GM23338 (cell line): ENCODE measurements at regions not wholly inside any gene's neighbourhood (a gene's known extent, or its start where the extent isn't known, plus 50 kb on each side); places are given as distances from the start of the nearest gene placed in this dataset.

Source experiments
- ATAC-seq: fragments of 200-7000 bp; cut with Tn5 transposase; 3 replicates; pipeline ENCODE4 v1.9.1; 2020
- DNase-seq: peaks from one replicate; pipeline ENCODE4 v3.0.0-alpha.2; 2015; ENCODE audit warnings: low spot score
- H2AFZ ChIP-seq: fragments of 200-600 bp; sonication (generic); 2 replicates; pipeline ENCODE4 v1.8.0; 2016; ENCODE audit warnings: antibody characterized with exemption, mild to moderate bottlenecking, moderate library complexity
- H3F3A ChIP-seq: fragments of 200-600 bp; sonication (generic); replicated peaks from 2 replicates; pipeline ENCODE4 v1.8.0; 2017; ENCODE audit warnings: antibody characterized with exemption, mixed run types, low read depth
- H3K27ac ChIP-seq: fragments of 200-600 bp; sonication (generic); 2 replicates; pipeline ENCODE4 v1.6.1; 2016; ENCODE audit warnings: low read depth
- H3K27me3 ChIP-seq: fragments of 200-600 bp; sonication (generic); 2 replicates; pipeline ENCODE4 v1.8.0; 2016; ENCODE audit warnings: mild to moderate bottlenecking, mixed run types, moderate library complexity; ENCODE audit not compliant: insufficient read depth
- H3K36me3 ChIP-seq: fragments of 200-600 bp; sonication (generic); 2 replicates; pipeline ENCODE4 v1.8.0; 2016; ENCODE audit warnings: mild to moderate bottlenecking; ENCODE audit not compliant: insufficient read depth
- H3K4me1 ChIP-seq: fragments of 200-600 bp; sonication (generic); 2 replicates; pipeline ENCODE4 v1.8.0; 2016; ENCODE audit warnings: mild to moderate bottlenecking, moderate library complexity; ENCODE audit not compliant: insufficient read depth
- H3K4me2 ChIP-seq: fragments of 200-600 bp; sonication (generic); 2 replicates; pipeline ENCODE4 v1.7.1; 2017; ENCODE audit warnings: mixed run types
- H3K4me3 ChIP-seq: fragments of 200-600 bp; sonication (generic); 2 replicates; pipeline ENCODE4 v1.6.1; 2016; ENCODE audit warnings: mixed run types
- H3K79me2 ChIP-seq: fragments of 200-600 bp; sonication (generic); replicated peaks from 2 replicates; pipeline ENCODE4 v1.8.0; 2017; ENCODE audit warnings: mild to moderate bottlenecking; ENCODE audit not compliant: insufficient read depth
- H3K9me2 ChIP-seq: fragments of 200-600 bp; sonication (generic); 2 replicates; pipeline ENCODE4 v1.8.0; 2017; ENCODE audit not compliant: insufficient read depth
- H4K20me1 ChIP-seq: fragments of 200-600 bp; sonication (generic); replicated peaks from 2 replicates; pipeline ENCODE4 v1.8.0; 2017; ENCODE audit warnings: mild to moderate bottlenecking; ENCODE audit not compliant: insufficient read depth
- H3K27ac Mint-ChIP-seq: 2 replicates; pipeline ENCODE4 v1.8.0; 2020; ENCODE audit warnings: inconsistent platforms, mild to moderate bottlenecking, moderate library complexity, mixed read lengths
- H3K27me3 Mint-ChIP-seq: 3 replicates; pipeline ENCODE4 v1.8.0; 2022; ENCODE audit warnings: low read depth, mild to moderate bottlenecking, moderate library complexity, mixed read lengths, inconsistent platforms; ENCODE audit not compliant: insufficient read depth, poor library complexity
- H3K36me3 Mint-ChIP-seq: 3 replicates; pipeline ENCODE4 v1.8.0; 2021; ENCODE audit warnings: low read depth, mild to moderate bottlenecking, inconsistent platforms, moderate library complexity, mixed read lengths
- H3K4me1 Mint-ChIP-seq: 3 replicates; pipeline ENCODE4 v1.8.0; 2020; ENCODE audit warnings: mild to moderate bottlenecking, inconsistent platforms, mixed read lengths
- H3K4me3 Mint-ChIP-seq: 3 replicates; pipeline ENCODE4 v1.8.0; 2021; ENCODE audit warnings: moderate library complexity, mild to moderate bottlenecking, inconsistent platforms, mixed read lengths
- H3K9me3 Mint-ChIP-seq: 3 replicates; pipeline ENCODE4 v1.8.0; 2020; ENCODE audit warnings: moderate library complexity, mild to moderate bottlenecking, inconsistent platforms, mixed read lengths
- EZH2 ChIP-seq: fragments of 200-600 bp; sonication (generic); IDR thresholded peaks from one replicate; pipeline ENCODE4 v1.8.0; 2017; ENCODE audit warnings: antibody characterized with exemption, mild to moderate bottlenecking, low read depth; ENCODE audit not compliant: unreplicated experiment
- EZH2phosphoT487 ChIP-seq: fragments of 200-600 bp; sonication (generic); IDR thresholded peaks from one replicate; pipeline ENCODE4 v1.8.1; 2018; ENCODE audit warnings: antibody characterized with exemption; ENCODE audit not compliant: unreplicated experiment
- JUNB ChIP-seq: IDR thresholded peaks from one replicate; pipeline ENCODE4 v1.6.1; 2016; ENCODE audit warnings: antibody characterized with exemption; ENCODE audit not compliant: unreplicated experiment
- NANOG ChIP-seq: IDR thresholded peaks from 2 replicates; pipeline ENCODE4 v1.6.1; 2016; ENCODE audit warnings: antibody characterized with exemption, borderline replicate concordance
- POLR2AphosphoS5 ChIP-seq: IDR thresholded peaks from 2 replicates; pipeline ENCODE4 v1.6.1; 2016; ENCODE audit warnings: antibody characterized with exemption, low read depth
- ZNF331 ChIP-seq: fragments of 250-450 bp; sonication (Bioruptor Pico); IDR thresholded peaks from 2 replicates; pipeline ENCODE4 v1.5.0; 2020; ENCODE audit warnings: low read depth, mild to moderate bottlenecking, moderate library complexity
- TF ChIP-seq, protein P1 (sequence below), 2 experiments: fragments of 200-600 bp in 1 of 2; sonication (generic) in 1 of 2; conservative IDR thresholded peaks; 2 replicates each; pipeline versions ENCODE4 v1.5.1 to v1.6.1; 2016 to 2017; ENCODE audit warnings: antibody characterized with exemption in 2 of 2, low read depth in 2 of 2, mild to moderate bottlenecking in 2 of 2, moderate library complexity in 1 of 2
- TF ChIP-seq, protein P2 (sequence below): fragments of 250-450 bp; sonication (Bioruptor Pico); IDR thresholded peaks from 2 replicates; pipeline ENCODE4 v1.5.0; 2020; ENCODE audit warnings: mild to moderate bottlenecking, moderate library complexity
- TF ChIP-seq, protein P3 (sequence below): IDR thresholded peaks from one replicate; pipeline ENCODE4 v1.6.1; 2018; ENCODE audit warnings: antibody characterized with exemption; ENCODE audit not compliant: unreplicated experiment

GRCh38 chr3:162111861-162112260 lies 615.3 kb downstream of the OTOL1 start:
- Histone ChIP-seq H4K20me1 (no peaks in the 10 kb centered on the region), H3K36me3 (no peaks in the 10 kb centered on the region), H3F3A (no peaks in the 10 kb centered on the region), H3K4me2 (no peak overlapping the region), H3K4me3 (no peak overlapping the region), H3K9me2 (no peaks in the 10 kb centered on the region), H3K27me3 (no peaks in the 10 kb centered on the region), H3K4me1 (peaks cover 9% of the 10 kb centered on the region), H3K27ac (no peak overlapping the region), H2AFZ (no peak overlapping the region), H3K79me2 (no peaks in the 10 kb centered on the region)
- no peak for ATAC-seq
- DNase-seq = no peak
- Mint-ChIP-seq H3K9me3 (no peaks in the 10 kb centered on the region), H3K27ac (no peak overlapping the region), H3K27me3 (no peaks in the 10 kb centered on the region), H3K4me1 (peaks cover 4% of the 10 kb centered on the region; the same call in 2 of the 3 replicates), H3K4me3 (no peak overlapping the region), H3K36me3 (no peaks in the 10 kb centered on the region)
- TF ChIP-seq POLR2AphosphoS5 (no peak), EZH2phosphoT487 (no peak), NANOG (no peak), EZH2 (no peak), JUNB (no peak), ZNF331 (CRISPR knock-in tag) (no peak)
- TF ChIP-seq, protein P1, sequence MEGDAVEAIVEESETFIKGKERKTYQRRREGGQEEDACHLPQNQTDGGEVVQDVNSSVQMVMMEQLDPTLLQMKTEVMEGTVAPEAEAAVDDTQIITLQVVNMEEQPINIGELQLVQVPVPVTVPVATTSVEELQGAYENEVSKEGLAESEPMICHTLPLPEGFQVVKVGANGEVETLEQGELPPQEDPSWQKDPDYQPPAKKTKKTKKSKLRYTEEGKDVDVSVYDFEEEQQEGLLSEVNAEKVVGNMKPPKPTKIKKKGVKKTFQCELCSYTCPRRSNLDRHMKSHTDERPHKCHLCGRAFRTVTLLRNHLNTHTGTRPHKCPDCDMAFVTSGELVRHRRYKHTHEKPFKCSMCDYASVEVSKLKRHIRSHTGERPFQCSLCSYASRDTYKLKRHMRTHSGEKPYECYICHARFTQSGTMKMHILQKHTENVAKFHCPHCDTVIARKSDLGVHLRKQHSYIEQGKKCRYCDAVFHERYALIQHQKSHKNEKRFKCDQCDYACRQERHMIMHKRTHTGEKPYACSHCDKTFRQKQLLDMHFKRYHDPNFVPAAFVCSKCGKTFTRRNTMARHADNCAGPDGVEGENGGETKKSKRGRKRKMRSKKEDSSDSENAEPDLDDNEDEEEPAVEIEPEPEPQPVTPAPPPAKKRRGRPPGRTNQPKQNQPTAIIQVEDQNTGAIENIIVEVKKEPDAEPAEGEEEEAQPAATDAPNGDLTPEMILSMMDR (conservative IDR thresholded peaks at IDR 0.05; ENCODE audit: low read depth in 2 of 2) = no peak
- TF ChIP-seq, protein P2, sequence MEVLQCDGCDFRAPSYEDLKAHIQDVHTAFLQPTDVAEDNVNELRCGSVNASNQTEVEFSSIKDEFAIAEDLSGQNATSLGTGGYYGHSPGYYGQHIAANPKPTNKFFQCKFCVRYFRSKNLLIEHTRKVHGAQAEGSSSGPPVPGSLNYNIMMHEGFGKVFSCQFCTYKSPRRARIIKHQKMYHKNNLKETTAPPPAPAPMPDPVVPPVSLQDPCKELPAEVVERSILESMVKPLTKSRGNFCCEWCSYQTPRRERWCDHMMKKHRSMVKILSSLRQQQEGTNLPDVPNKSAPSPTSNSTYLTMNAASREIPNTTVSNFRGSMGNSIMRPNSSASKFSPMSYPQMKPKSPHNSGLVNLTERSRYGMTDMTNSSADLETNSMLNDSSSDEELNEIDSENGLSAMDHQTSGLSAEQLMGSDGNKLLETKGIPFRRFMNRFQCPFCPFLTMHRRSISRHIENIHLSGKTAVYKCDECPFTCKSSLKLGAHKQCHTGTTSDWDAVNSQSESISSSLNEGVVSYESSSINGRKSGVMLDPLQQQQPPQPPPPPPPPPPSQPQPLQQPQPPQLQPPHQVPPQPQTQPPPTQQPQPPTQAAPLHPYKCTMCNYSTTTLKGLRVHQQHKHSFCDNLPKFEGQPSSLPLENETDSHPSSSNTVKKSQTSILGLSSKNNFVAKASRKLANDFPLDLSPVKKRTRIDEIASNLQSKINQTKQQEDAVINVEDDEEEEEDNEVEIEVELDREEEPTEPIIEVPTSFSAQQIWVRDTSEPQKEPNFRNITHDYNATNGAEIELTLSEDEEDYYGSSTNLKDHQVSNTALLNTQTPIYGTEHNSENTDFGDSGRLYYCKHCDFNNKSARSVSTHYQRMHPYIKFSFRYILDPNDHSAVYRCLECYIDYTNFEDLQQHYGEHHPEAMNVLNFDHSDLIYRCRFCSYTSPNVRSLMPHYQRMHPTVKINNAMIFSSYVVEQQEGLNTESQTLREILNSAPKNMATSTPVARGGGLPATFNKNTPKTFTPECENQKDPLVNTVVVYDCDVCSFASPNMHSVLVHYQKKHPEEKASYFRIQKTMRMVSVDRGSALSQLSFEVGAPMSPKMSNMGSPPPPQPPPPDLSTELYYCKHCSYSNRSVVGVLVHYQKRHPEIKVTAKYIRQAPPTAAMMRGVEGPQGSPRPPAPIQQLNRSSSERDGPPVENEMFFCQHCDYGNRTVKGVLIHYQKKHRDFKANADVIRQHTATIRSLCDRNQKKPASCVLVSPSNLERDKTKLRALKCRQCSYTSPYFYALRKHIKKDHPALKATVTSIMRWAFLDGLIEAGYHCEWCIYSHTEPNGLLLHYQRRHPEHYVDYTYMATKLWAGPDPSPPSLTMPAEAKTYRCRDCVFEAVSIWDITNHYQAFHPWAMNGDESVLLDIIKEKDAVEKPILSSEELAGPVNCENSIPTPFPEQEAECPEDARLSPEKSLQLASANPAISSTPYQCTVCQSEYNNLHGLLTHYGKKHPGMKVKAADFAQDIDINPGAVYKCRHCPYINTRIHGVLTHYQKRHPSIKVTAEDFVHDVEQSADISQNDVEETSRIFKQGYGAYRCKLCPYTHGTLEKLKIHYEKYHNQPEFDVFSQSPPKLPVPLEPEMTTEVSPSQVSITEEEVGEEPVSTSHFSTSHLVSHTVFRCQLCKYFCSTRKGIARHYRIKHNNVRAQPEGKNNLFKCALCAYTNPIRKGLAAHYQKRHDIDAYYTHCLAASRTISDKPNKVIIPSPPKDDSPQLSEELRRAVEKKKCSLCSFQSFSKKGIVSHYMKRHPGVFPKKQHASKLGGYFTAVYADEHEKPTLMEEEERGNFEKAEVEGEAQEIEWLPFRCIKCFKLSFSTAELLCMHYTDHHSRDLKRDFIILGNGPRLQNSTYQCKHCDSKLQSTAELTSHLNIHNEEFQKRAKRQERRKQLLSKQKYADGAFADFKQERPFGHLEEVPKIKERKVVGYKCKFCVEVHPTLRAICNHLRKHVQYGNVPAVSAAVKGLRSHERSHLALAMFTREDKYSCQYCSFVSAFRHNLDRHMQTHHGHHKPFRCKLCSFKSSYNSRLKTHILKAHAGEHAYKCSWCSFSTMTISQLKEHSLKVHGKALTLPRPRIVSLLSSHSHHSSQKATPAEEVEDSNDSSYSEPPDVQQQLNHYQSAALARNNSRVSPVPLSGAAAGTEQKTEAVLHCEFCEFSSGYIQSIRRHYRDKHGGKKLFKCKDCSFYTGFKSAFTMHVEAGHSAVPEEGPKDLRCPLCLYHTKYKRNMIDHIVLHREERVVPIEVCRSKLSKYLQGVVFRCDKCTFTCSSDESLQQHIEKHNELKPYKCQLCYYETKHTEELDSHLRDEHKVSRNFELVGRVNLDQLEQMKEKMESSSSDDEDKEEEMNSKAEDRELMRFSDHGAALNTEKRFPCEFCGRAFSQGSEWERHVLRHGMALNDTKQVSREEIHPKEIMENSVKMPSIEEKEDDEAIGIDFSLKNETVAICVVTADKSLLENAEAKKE = no peak
- TF ChIP-seq, protein P3, sequence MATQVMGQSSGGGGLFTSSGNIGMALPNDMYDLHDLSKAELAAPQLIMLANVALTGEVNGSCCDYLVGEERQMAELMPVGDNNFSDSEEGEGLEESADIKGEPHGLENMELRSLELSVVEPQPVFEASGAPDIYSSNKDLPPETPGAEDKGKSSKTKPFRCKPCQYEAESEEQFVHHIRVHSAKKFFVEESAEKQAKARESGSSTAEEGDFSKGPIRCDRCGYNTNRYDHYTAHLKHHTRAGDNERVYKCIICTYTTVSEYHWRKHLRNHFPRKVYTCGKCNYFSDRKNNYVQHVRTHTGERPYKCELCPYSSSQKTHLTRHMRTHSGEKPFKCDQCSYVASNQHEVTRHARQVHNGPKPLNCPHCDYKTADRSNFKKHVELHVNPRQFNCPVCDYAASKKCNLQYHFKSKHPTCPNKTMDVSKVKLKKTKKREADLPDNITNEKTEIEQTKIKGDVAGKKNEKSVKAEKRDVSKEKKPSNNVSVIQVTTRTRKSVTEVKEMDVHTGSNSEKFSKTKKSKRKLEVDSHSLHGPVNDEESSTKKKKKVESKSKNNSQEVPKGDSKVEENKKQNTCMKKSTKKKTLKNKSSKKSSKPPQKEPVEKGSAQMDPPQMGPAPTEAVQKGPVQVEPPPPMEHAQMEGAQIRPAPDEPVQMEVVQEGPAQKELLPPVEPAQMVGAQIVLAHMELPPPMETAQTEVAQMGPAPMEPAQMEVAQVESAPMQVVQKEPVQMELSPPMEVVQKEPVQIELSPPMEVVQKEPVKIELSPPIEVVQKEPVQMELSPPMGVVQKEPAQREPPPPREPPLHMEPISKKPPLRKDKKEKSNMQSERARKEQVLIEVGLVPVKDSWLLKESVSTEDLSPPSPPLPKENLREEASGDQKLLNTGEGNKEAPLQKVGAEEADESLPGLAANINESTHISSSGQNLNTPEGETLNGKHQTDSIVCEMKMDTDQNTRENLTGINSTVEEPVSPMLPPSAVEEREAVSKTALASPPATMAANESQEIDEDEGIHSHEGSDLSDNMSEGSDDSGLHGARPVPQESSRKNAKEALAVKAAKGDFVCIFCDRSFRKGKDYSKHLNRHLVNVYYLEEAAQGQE = no peak
